ENCODE measurements at regions not wholly inside any gene's neighbourhood (a gene's known extent, or its start where the extent isn't known, plus 50 kb on each side); places are given as distances from the start of the nearest gene placed in this dataset.
"Not testable (repeated sequence)": the region's sequence is repeated elsewhere in the genome, so short reads cannot be mapped to it uniquely, and the experiment has no call there.

GRCh38 chr4:162469977-162470376 lies 306.2 kb upstream of the FSTL5 start:
- no peak for DNase-seq (ENCODE audit: low read depth)

- DNase-seq (ENCODE audit: low read depth) = not testable (repeated sequence)
These were observed 301.6 kb upstream of the FSTL5 start for GRCh38 chr4:162465356-162465755.

GRCh38 chr4:162461952-162462351 lies 298.2 kb upstream of the FSTL5 start:
- no peak for DNase-seq (ENCODE audit: low read depth)

GRCh38 chr4:162458051-162458450 lies 294.3 kb upstream of the FSTL5 start:
- DNase-seq (ENCODE audit: low read depth) = no peak

GRCh38 chr4:162457071-162457865 lies 293.5 kb upstream of the FSTL5 start:
- no peak for DNase-seq (ENCODE audit: low read depth)

GRCh38 chr4:162456106-162456505 lies 292.3 kb upstream of the FSTL5 start:
- DNase-seq (ENCODE audit: low read depth) = no peak

- no peak for DNase-seq (ENCODE audit: low read depth)
These were observed 286.8 kb upstream of the FSTL5 start for GRCh38 chr4:162450531-162451035.

- no peak for DNase-seq (ENCODE audit: low read depth)
These were observed 279.7 kb upstream of the FSTL5 start for GRCh38 chr4:162443510-162443909.

- DNase-seq (ENCODE audit: low read depth) = no peak
These were observed 278.3 kb upstream of the FSTL5 start for GRCh38 chr4:162442128-162442527.

GRCh38 chr4:162422312-162422711 lies 258.5 kb upstream of the FSTL5 start:
- DNase-seq (ENCODE audit: low read depth) = no peak

- DNase-seq (ENCODE audit: low read depth) = no peak
These were observed 247.1 kb upstream of the FSTL5 start for GRCh38 chr4:162410854-162411253.

GRCh38 chr4:162409048-162409447 lies 245.2 kb upstream of the FSTL5 start:
- DNase-seq (ENCODE audit: low read depth) = no peak

GRCh38 chr4:162408309-162408708 lies 244.5 kb upstream of the FSTL5 start:
- no peak for DNase-seq (ENCODE audit: low read depth)

GRCh38 chr4:162406637-162407365 lies 243.0 kb upstream of the FSTL5 start:
- no peak for DNase-seq (ENCODE audit: low read depth)

GRCh38 chr4:162403932-162404331 lies 240.1 kb upstream of the FSTL5 start:
- DNase-seq (ENCODE audit: low read depth) = no peak

- no peak for DNase-seq (ENCODE audit: low read depth)
These were observed 239.6 kb upstream of the FSTL5 start for GRCh38 chr4:162403419-162403818.

- DNase-seq (ENCODE audit: low read depth) = no peak
These were observed 237.2 kb upstream of the FSTL5 start for GRCh38 chr4:162401021-162401420.

GRCh38 chr4:162392946-162393345 lies 229.1 kb upstream of the FSTL5 start:
- no peak for DNase-seq (ENCODE audit: low read depth)

- no peak for DNase-seq (ENCODE audit: low read depth)
These were observed 202.3 kb upstream of the FSTL5 start for GRCh38 chr4:162366146-162366545.

- DNase-seq (ENCODE audit: low read depth) = no peak
These were observed 200.9 kb upstream of the FSTL5 start for GRCh38 chr4:162364651-162365050.

GRCh38 chr4:162360369-162361149 lies 196.8 kb upstream of the FSTL5 start:
- DNase-seq (ENCODE audit: low read depth) = no peak

GRCh38 chr4:162356181-162356580 lies 192.4 kb upstream of the FSTL5 start:
- peak; percentile 32 for DNase-seq (ENCODE audit: low read depth)
